Left lung (tissue), 4 donors: ENCODE measurements at regions not wholly inside any gene's neighbourhood (a gene's known extent, or its start where the extent isn't known, plus 50 kb on each side); places are given as distances from the start of the nearest gene placed in this dataset.
A peak's percentile ranks its signal among the peaks of the same experiment; 100 is the strongest.

Experiments
- ATAC-seq: fragments of 200-7000 bp; cut with Tn5 transposase; one replicate; pipeline ENCODE4 v1.9.1; 2020; ENCODE audit warnings: moderate library complexity
- DNase-seq, 4 donors: peaks; one replicate each; pipeline ENCODE4 v3.0.0-alpha.2; 2013 to 2020
- H3K27ac ChIP-seq, 2 donors: fragments of 200-600 bp; sonication (generic) in 1 of 2; one replicate each; pipeline versions ENCODE4 v1.5.0 to v1.8.0; 2020 to 2021
- H3K27me3 ChIP-seq, 2 donors: fragments of 200-600 bp; sonication (generic) in 1 of 2; one replicate each; pipeline versions ENCODE4 v1.5.0 to v1.8.0; 2020 to 2021
- H3K36me3 ChIP-seq, 2 donors: fragments of 200-600 bp; sonication (generic) in 1 of 2; one replicate each; pipeline versions ENCODE4 v1.5.0 to v1.8.0; 2020 to 2021
- H3K4me1 ChIP-seq, 2 donors: fragments of 200-600 bp; one replicate each; pipeline ENCODE4 v1.8.0; 2021
- H3K4me3 ChIP-seq, 2 donors: fragments of 200-600 bp; sonication (generic) in 1 of 2; one replicate each; pipeline versions ENCODE4 v1.5.0 to v1.8.0; 2020 to 2021; ENCODE audit warnings: mild to moderate bottlenecking in 1 of 2
- H3K9me3 ChIP-seq, 2 donors: fragments of 200-600 bp; sonication (generic) in 1 of 2; one replicate each; pipeline versions ENCODE4 v1.5.0 to v1.8.0; 2020 to 2021
- intact Hi-C, 2 donors: fragments of 100-400 bp; cut with DNase I; formaldehyde crosslinking; loops; one replicate each; pipeline versions ENCODE4 v1.11.2 to v1.14.2; 2022
- TF ChIP-seq, protein P1 (sequence below), 2 donors: fragments of 200-600 bp; sonication (generic) in 1 of 2; IDR thresholded peaks; one replicate each; pipeline versions ENCODE4 v1.5.0 to v1.8.0; 2021; ENCODE audit warnings: antibody characterized with exemption in 2 of 2
- donor health status: DM: no; HTN: yes; CAD: no.
- donor health status: DM: no; HTN: no; CAD: no.

DNA sequence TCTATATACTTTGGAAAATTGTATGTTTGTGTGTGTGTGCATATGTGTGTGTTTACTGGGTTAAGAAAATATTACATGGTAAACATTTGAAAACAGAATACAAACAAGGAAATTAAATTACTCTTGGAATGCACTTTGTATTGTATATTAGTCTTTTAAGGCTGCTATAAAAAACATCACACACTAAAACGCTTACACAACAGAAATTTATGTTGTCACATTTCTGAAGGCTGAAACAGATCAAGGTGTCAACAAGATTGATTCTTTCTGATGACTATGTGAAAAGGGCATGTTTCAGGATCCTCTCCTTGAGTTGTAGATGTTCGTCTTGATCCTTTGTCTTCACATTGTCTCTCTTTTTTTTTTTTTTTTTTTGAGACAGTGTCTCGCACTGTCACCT is 149.1 kb upstream of the CNTN5 start:
- no peak for ATAC-seq
- Histone ChIP-seq H3K9me3 (peaks cover 0 to 6% of the 10 kb centered on the region in 2 donors), H3K4me1 (no peaks in the 10 kb centered on the region), H3K36me3 (no peaks in the 10 kb centered on the region), H3K27ac (no peak overlapping the region), H3K27me3 (no peaks in the 10 kb centered on the region), H3K4me3 (no peak overlapping the region)
- intact Hi-C loops = no loop called here
- TF ChIP-seq, protein P1, sequence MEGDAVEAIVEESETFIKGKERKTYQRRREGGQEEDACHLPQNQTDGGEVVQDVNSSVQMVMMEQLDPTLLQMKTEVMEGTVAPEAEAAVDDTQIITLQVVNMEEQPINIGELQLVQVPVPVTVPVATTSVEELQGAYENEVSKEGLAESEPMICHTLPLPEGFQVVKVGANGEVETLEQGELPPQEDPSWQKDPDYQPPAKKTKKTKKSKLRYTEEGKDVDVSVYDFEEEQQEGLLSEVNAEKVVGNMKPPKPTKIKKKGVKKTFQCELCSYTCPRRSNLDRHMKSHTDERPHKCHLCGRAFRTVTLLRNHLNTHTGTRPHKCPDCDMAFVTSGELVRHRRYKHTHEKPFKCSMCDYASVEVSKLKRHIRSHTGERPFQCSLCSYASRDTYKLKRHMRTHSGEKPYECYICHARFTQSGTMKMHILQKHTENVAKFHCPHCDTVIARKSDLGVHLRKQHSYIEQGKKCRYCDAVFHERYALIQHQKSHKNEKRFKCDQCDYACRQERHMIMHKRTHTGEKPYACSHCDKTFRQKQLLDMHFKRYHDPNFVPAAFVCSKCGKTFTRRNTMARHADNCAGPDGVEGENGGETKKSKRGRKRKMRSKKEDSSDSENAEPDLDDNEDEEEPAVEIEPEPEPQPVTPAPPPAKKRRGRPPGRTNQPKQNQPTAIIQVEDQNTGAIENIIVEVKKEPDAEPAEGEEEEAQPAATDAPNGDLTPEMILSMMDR (IDR thresholded peaks at IDR 0.05) = no peak
- no peak for DNase-seq

DNA sequence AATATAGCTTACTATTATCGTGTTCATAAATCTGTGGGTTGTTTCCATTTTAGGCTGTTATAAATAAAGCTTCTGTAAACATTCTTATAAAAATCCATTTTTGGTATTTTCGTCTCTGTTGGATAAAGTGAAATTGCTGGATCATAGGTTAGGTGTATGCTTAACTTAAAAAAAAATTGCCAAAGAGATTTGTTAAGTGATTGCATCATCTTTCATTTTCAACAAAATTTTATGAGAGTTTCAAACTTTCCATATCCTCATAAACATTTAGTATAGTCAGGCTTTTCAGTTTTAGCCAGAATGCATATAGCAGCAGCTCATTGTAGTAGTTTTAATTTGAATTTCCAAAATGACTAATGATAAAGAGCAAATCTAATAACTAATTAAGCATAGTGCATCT is 146.7 kb upstream of the CNTN5 start:
- Histone ChIP-seq H3K36me3 (no peaks in the 10 kb centered on the region), H3K27ac (no peak overlapping the region), H3K9me3 (peaks cover 0 to 6% of the 10 kb centered on the region in 2 donors), H3K4me1 (no peaks in the 10 kb centered on the region), H3K27me3 (no peaks in the 10 kb centered on the region), H3K4me3 (no peak overlapping the region)
- TF ChIP-seq, protein P1 (IDR thresholded peaks at IDR 0.05) = no peak
- intact Hi-C loops = no loop called here
- no peak for ATAC-seq
- DNase-seq = no peak

DNA sequence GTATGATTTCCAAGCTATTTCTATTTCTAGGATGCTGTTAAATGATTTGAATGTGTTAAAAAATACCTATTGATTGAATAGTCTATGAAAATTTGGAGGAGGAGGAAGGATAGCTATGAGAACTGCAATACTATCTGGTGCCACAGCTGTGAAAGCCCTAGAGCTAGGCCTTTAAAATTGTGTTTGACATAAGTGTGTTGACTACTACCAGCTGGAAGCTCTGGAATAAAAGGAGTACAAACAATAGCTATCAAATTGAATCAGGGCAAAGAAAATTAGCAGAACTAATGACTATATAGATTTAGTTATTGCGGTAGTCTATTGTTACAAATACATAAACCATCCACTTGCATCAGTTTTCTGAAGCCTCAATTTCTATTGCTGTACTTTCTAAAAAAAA is 124.8 kb upstream of the CNTN5 start:
- Histone ChIP-seq H3K4me1 (no peaks in the 10 kb centered on the region), H3K27ac (no peak overlapping the region), H3K36me3 (no peaks in the 10 kb centered on the region), H3K27me3 (no peaks in the 10 kb centered on the region), H3K4me3 (no peak overlapping the region), H3K9me3 (peaks cover 0 to 18% of the 10 kb centered on the region in 2 donors)
- peak in 1 of 4 donors; percentile 1 for DNase-seq
- intact Hi-C loops = no loop called here
- no peak for ATAC-seq
- TF ChIP-seq, protein P1 (IDR thresholded peaks at IDR 0.05) = no peak

DNA sequence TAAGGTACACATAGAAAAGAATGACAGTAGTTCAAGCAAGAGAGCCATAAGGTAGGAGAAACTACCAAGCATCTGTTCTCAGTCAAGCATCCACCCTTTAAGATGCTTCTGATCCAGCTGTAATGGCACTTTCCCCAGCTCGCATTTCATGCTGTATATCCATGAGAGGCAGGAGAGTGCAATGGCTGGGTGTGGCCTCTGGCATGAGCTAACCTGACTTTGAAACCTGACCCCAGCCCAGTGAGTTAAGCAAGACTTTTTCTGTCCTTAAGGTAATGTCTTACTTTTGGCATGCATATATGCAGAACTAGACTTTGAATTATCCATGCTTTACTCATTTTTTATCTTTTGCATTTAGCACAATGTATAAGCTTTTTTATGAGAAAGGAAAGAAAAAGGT is 79.8 kb upstream of the CNTN5 start:
- peak; percentile 47 for ATAC-seq
- Histone ChIP-seq H3K4me3 (no peak overlapping the region), H3K27me3 (no peaks in the 10 kb centered on the region), H3K4me1 (no peaks in the 10 kb centered on the region), H3K9me3 (no peaks in the 10 kb centered on the region), H3K27ac (no peak overlapping the region), H3K36me3 (no peaks in the 10 kb centered on the region)
- TF ChIP-seq, protein P1 (IDR thresholded peaks at IDR 0.05) = no peak
- no peak for DNase-seq
- intact Hi-C loops = no loop called here

DNA sequence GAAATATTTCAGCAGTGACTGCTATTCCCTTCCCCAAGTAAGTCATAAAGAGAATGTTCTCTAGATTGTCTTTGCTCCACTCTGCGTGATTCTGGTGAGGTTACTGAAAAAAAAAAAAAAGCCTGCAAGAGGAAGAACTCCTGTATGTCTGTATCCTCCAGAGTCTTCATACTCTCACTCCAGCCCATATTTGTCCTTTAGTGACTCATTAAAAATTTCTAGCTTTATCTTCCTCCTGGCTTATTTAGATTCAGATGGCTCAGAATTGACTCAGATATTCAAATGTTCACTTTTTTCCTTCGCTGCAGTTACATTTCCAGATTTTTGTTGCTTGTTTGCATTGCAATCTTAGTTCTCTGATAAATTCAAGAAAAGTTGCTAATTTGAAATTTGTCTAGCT is 76.3 kb upstream of the CNTN5 start:
- Histone ChIP-seq H3K4me1 (no peaks in the 10 kb centered on the region), H3K27me3 (no peaks in the 10 kb centered on the region), H3K9me3 (no peaks in the 10 kb centered on the region), H3K4me3 (no peak overlapping the region), H3K27ac (no peak overlapping the region), H3K36me3 (no peaks in the 10 kb centered on the region)
- TF ChIP-seq, protein P1 (IDR thresholded peaks at IDR 0.05) = no peak
- intact Hi-C loops = no loop called here
- DNase-seq = no peak
- no peak for ATAC-seq
